ENCODE measurements at regions not wholly inside any gene's neighbourhood (a gene's known extent, or its start where the extent isn't known, plus 50 kb on each side); places are given as distances from the start of the nearest gene placed in this dataset.

- TF ChIP-seq CTCF (IDR thresholded peaks at IDR 0.05; ENCODE audit: insufficient read depth, low read length) (no peak), REST (IDR thresholded peaks at IDR 0.05; ENCODE audit: insufficient replicate concordance, low read depth) (no peak)
Measured at GRCh38 chr13:69461397-69461796, 646.2 kb upstream of the ATXN8OS start.

Measured in HL-60 (cell line).